Mesodermal cell (in vitro differentiated cells): ENCODE measurements at regions not wholly inside any gene's neighbourhood (a gene's known extent, or its start where the extent isn't known, plus 50 kb on each side); places are given as distances from the start of the nearest gene placed in this dataset.

Experiments
- H3K27ac ChIP-seq: 2 replicates; pipeline ENCODE4 v1.7.0; 2013; ENCODE audit warnings: mild to moderate bottlenecking, low read depth, low read length, moderate library complexity; ENCODE audit not compliant: severe bottlenecking
- H3K36me3 ChIP-seq: 2 replicates; pipeline ENCODE4 v1.7.1; 2013; ENCODE audit warnings: mild to moderate bottlenecking, low read length, moderate library complexity; ENCODE audit not compliant: control insufficient read depth, insufficient read depth
- H3K4me1 ChIP-seq: one replicate; pipeline ENCODE4 v1.7.1; 2013; ENCODE audit warnings: mild to moderate bottlenecking, low read length; ENCODE audit not compliant: insufficient read depth, control insufficient read depth, poor library complexity, severe bottlenecking
- H3K4me3 ChIP-seq: 2 replicates; pipeline ENCODE4 v1.7.0; 2013; ENCODE audit warnings: low read length, control low read depth, mild to moderate bottlenecking; ENCODE audit not compliant: insufficient read depth, poor library complexity, severe bottlenecking; ENCODE audit errors: extremely low read depth
- H3K9me3 ChIP-seq: 2 replicates; pipeline ENCODE4 v1.7.1; 2013; ENCODE audit warnings: mild to moderate bottlenecking, low read length, moderate library complexity; ENCODE audit not compliant: control insufficient read depth
- WGBS, 2 experiments: methylation state at CpG; one replicate each; pipeline ENCODE4 v1.1.5; 2013; ENCODE audit warnings: missing lambda C conversion rate in 2 of 2; ENCODE audit not compliant: insufficient coverage in 2 of 2; 5-methylcytosine and 5-hydroxymethylcytosine counted together

DNA sequence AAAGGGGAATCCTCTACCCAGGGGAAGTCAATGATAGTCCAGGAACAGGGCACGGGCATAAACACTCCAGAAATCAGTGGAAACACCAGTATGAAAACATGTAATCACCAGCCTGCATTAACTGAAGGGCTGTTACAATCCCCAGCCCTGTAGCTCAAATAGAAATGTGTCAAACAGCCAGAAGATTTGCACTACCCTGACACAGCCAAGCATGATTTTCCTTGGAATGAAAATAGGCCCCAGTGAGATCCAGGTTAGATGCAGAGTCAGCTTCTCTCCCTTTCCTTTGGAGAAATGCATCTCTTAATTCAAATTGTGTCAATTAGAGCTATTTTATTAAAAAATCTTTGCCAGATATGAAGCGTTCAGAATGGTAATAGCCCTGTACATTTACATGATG, 158.1 kb downstream of the RPS29 start:
- no peak overlapping the region for H3K4me3 ChIP-seq
- H3K27ac ChIP-seq = no peak overlapping the region
- WGBS, 2 experiments = 80 to 83% methylated on average over 1 of the region's 2 CpGs
- peaks cover 5% of the 10 kb centered on the region for H3K4me1 ChIP-seq
- no peaks in the 10 kb centered on the region for H3K36me3 ChIP-seq
- peaks cover 5% of the 10 kb centered on the region for H3K9me3 ChIP-seq

- no peaks in the 10 kb centered on the region for H3K36me3 ChIP-seq
- peaks cover 5% of the 10 kb centered on the region for H3K4me1 ChIP-seq
- H3K27ac ChIP-seq = no peak overlapping the region
- no peaks in the 10 kb centered on the region for H3K9me3 ChIP-seq
- H3K4me3 ChIP-seq = no peak overlapping the region
- WGBS, 2 experiments = 59 to 63% methylated on average over 3 to 5 of the region's 8 CpGs
Measured at GRCh38 chr14:49427117-49427516, 159.1 kb downstream of the RPS29 start.

GRCh38 chr14:49425921-49426320, 160.3 kb downstream of the RPS29 start:
- no peak overlapping the region for H3K4me3 ChIP-seq
- H3K36me3 ChIP-seq = no peaks in the 10 kb centered on the region
- 100% methylated on average over 1 of the region's 1 CpG; no CpG with 5 or more reads in 1 of the 2 experiments for WGBS, 2 experiments
- H3K4me1 ChIP-seq = peaks cover 5% of the 10 kb centered on the region
- H3K27ac ChIP-seq = no peak overlapping the region
- no peaks in the 10 kb centered on the region for H3K9me3 ChIP-seq

DNA sequence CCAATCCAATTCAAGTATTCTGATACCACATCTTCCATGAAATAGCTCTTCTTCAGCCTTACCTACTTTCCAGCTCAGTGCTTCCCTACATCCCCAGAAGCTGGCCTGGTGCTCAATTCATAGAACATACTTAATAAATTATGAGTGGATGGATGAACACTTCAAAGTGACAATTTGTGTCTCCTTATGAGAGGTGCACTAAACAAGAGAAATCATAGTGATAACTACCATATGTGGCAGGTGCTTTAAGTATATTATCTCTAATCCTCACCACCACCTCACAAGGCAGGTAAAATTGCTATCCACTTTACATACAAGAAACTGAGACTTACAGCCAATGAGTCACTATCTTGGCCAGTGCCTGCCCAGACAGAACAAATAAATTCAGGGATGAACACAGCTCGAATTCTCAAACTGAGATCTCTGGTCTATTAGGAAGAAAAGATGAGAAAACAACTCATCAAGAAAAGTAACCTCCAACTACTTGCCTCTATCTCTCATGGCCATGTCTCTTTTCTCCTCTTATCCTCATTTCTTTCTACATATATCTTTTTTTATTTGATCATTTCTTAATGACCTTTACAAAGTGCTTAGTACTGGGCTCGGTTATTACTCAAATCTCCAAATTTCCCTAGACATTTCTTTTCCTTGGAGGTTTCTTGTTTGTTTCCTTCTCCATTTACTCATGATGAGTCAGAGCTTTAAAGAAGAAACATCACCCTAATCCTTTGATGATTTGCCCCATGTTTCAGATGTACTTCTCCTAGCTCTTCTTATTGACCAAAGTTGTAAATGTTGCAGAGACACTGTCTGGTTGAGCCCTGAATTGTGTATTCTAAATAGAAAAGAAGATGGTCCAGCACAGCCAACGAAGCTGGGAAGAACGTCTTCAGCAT, 161.5 kb downstream of the RPS29 start:
- Histone ChIP-seq H3K4me3 (no peak overlapping the region), H3K4me1 (peaks cover 5% of the 10 kb centered on the region), H3K9me3 (no peaks in the 10 kb centered on the region), H3K27ac (no peak overlapping the region), H3K36me3 (no peaks in the 10 kb centered on the region)
- 87 to 94% methylated on average over 3 of the region's 4 CpGs for WGBS, 2 experiments

GRCh38 chr14:49420201-49420600, 166.0 kb downstream of the RPS29 start:
- Histone ChIP-seq H3K9me3 (no peaks in the 10 kb centered on the region), H3K27ac (no peak overlapping the region), H3K4me1 (peaks cover 4% of the 10 kb centered on the region), H3K4me3 (no peak overlapping the region), H3K36me3 (no peaks in the 10 kb centered on the region)
- 89 to 100% methylated on average over 2 to 3 of the region's 3 CpGs for whole genome bisulfite sequencing, 2 experiments

- H3K4me3 ChIP-seq = no peak overlapping the region
- no peaks in the 10 kb centered on the region for H3K4me1 ChIP-seq
- H3K9me3 ChIP-seq = no peaks in the 10 kb centered on the region
- no peaks in the 10 kb centered on the region for H3K36me3 ChIP-seq
- 85 to 100% methylated on average over 4 of the region's 4 CpGs for WGBS, 2 experiments
- H3K27ac ChIP-seq = no peak overlapping the region
Measured at GRCh38 chr14:49418789-49419188, 167.4 kb downstream of the RPS29 start.

DNA sequence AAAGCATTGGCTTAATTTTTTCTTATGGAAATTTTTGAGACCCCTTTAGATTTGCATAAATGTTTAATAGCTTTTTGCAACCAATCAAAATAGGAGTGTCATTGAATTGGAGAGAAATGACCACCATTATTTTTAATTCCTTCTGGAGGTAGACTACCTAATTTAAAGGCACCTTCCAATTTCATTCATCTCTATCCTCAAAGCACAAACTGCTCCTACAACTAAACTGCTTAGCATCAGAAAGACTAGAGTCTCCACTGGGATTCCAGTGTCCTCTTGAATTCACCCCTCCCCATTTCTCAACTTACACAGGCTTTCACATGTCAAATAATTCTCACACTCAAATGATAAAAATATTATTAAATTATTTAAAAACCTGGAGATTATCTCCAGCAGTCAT, 168.4 kb downstream of the RPS29 start:
- Histone ChIP-seq H3K9me3 (no peaks in the 10 kb centered on the region), H3K27ac (no peak overlapping the region), H3K4me3 (no peak overlapping the region), H3K4me1 (no peaks in the 10 kb centered on the region), H3K36me3 (no peaks in the 10 kb centered on the region)

GRCh38 chr14:49408187-49408933, 177.8 kb downstream of the RPS29 start:
- no CpG with 5 or more reads among the region's 1 CpG for WGBS, 2 experiments
- Histone ChIP-seq H3K9me3 (no peaks in the 10 kb centered on the region), H3K4me3 (no peak overlapping the region), H3K36me3 (no peaks in the 10 kb centered on the region), H3K4me1 (no peaks in the 10 kb centered on the region), H3K27ac (no peak overlapping the region)

DNA sequence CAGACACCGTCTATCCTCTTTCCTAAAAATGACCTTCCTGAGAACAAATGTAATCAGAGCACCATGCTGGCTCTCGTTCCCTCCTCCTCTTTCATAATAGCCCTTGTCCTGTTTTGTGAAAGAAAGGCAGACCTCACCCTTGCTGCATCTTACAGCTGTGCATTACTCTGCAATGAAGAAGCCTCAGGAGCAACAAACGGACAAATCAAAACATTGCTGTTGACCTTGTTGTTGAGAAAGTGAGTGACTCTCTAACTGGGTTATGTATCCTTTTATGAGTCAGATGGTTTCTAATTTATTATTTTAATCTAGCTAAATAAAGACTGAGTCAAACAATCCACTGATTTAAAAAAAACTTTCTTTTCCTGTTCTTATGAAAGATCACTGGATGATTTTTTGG, 180.9 kb downstream of the RPS29 start:
- H3K4me3 ChIP-seq = no peak overlapping the region
- no peaks in the 10 kb centered on the region for H3K36me3 ChIP-seq
- no peak overlapping the region for H3K27ac ChIP-seq
- 79% methylated on average over 2 of the region's 3 CpGs; no CpG with 5 or more reads in 1 of the 2 experiments for WGBS, 2 experiments
- no peaks in the 10 kb centered on the region for H3K4me1 ChIP-seq
- H3K9me3 ChIP-seq = no peaks in the 10 kb centered on the region

GRCh38 chr14:49401373-49401772, 184.8 kb downstream of the RPS29 start:
- Histone ChIP-seq H3K4me1 (no peaks in the 10 kb centered on the region), H3K27ac (no peak overlapping the region), H3K36me3 (no peaks in the 10 kb centered on the region), H3K4me3 (no peak overlapping the region), H3K9me3 (no peaks in the 10 kb centered on the region)
- 100% methylated on average over 1 of the region's 2 CpGs; no CpG with 5 or more reads in 1 of the 2 experiments for WGBS, 2 experiments

- H3K4me3 ChIP-seq = no peak overlapping the region
Measured at GRCh38 chr14:49396801-49397200, 189.4 kb downstream of the RPS29 start.

More at GRCh38 chr14:49396801-49397200, 189.4 kb downstream of the RPS29 start:
- H3K27ac ChIP-seq = no peak overlapping the region
- no peaks in the 10 kb centered on the region for H3K4me1 ChIP-seq
- no peaks in the 10 kb centered on the region for H3K9me3 ChIP-seq
- H3K36me3 ChIP-seq = no peaks in the 10 kb centered on the region
